H4 (cell line): ENCODE measurements at regions not wholly inside any gene's neighbourhood (a gene's known extent, or its start where the extent isn't known, plus 50 kb on each side); places are given as distances from the start of the nearest gene placed in this dataset.
A peak's percentile ranks its signal among the peaks of the same experiment; 100 is the strongest.
"Not testable (repeated sequence)": the region's sequence is repeated elsewhere in the genome, so short reads cannot be mapped to it uniquely, and the experiment has no call there.

Source experiments
- DNase-seq: peaks from one replicate; pipeline ENCODE4 v3.0.0-alpha.2; 2015; ENCODE audit warnings: low spot score

GRCh38 chr12:70008944-70009343 is 183.9 kb downstream of the MYRFL start:
- no peak for DNase-seq

- DNase-seq = no peak
These were observed 186.3 kb downstream of the MYRFL start for GRCh38 chr12:70011353-70011752.

- DNase-seq = not testable (repeated sequence)
These were observed 188.0 kb downstream of the MYRFL start for GRCh38 chr12:70013016-70013415.

GRCh38 chr12:70028515-70028914 is 203.5 kb downstream of the MYRFL start:
- no peak for DNase-seq

- DNase-seq = no peak
These were observed 203.9 kb downstream of the MYRFL start for GRCh38 chr12:70028918-70029317.

GRCh38 chr12:70031046-70031445 is 206.0 kb downstream of the MYRFL start:
- DNase-seq = no peak

GRCh38 chr12:70032076-70032475 is 207.0 kb downstream of the MYRFL start:
- no peak for DNase-seq

GRCh38 chr12:70033310-70033709 is 208.3 kb downstream of the MYRFL start:
- no peak for DNase-seq

- no peak for DNase-seq
These were observed 203.1 kb upstream of the CNOT2 start for GRCh38 chr12:70040141-70040540.

- no peak for DNase-seq
These were observed 200.6 kb upstream of the CNOT2 start for GRCh38 chr12:70042675-70043074.

GRCh38 chr12:70043490-70044138 is 199.6 kb upstream of the CNOT2 start:
- no peak for DNase-seq

GRCh38 chr12:70044167-70044566 is 199.1 kb upstream of the CNOT2 start:
- DNase-seq = no peak

- DNase-seq = no peak
These were observed 198.2 kb upstream of the CNOT2 start for GRCh38 chr12:70045036-70045435.

GRCh38 chr12:70045514-70045913 is 197.7 kb upstream of the CNOT2 start:
- no peak for DNase-seq

GRCh38 chr12:70048521-70049250 is 194.5 kb upstream of the CNOT2 start:
- no peak for DNase-seq

GRCh38 chr12:70049596-70050360 is 193.5 kb upstream of the CNOT2 start:
- DNase-seq = no peak

- no peak for DNase-seq
These were observed 190.8 kb upstream of the CNOT2 start for GRCh38 chr12:70052476-70052875.

GRCh38 chr12:70052931-70053497 is 190.2 kb upstream of the CNOT2 start:
- DNase-seq = peak; percentile 68

GRCh38 chr12:70059373-70059772 is 183.9 kb upstream of the CNOT2 start:
- no peak for DNase-seq

GRCh38 chr12:70060634-70061033 is 182.6 kb upstream of the CNOT2 start:
- no peak for DNase-seq

GRCh38 chr12:70068743-70069142 is 174.5 kb upstream of the CNOT2 start:
- DNase-seq = no peak
